WTC11 (cell line): ENCODE measurements at regions not wholly inside any gene's neighbourhood (a gene's known extent, or its start where the extent isn't known, plus 50 kb on each side); places are given as distances from the start of the nearest gene placed in this dataset.

Experiments used
- ATAC-seq: fragments of 200-7000 bp; cut with Tn5 transposase; 2 replicates; pipeline ENCODE4 v1.10.0; 2021; ENCODE audit warnings: mild to moderate bottlenecking, moderate library complexity
- CTCF ChIA-PET: fragments of 300-600 bp; sonication (Branson Sonifier 250); formaldehyde crosslinking; loops from one replicate; lab custom pipeline; 2021; ENCODE audit warnings: antibody characterized with exemption; lab: Charles Lee
- POLR2A ChIA-PET: fragments of 350-600 bp; sonication (Branson Sonifier 250); formaldehyde crosslinking; loops from one replicate; lab custom pipeline; 2021; ENCODE audit warnings: antibody characterized with exemption; lab: Charles Lee
- DNase-seq: peaks from one replicate; pipeline ENCODE4 v3.0.0; 2021; ENCODE audit warnings: low spot score
- H3K27ac Mint-ChIP-seq: 2 replicates; pipeline ENCODE4 v1.8.0; 2021; ENCODE audit warnings: mixed read lengths
- H3K27me3 Mint-ChIP-seq: 2 replicates; pipeline ENCODE4 v1.8.0; 2021; ENCODE audit warnings: low read depth, mild to moderate bottlenecking, moderate library complexity, mixed read lengths
- H3K36me3 Mint-ChIP-seq: 2 replicates; pipeline ENCODE4 v1.8.0; 2021; ENCODE audit warnings: mixed read lengths
- H3K4me1 Mint-ChIP-seq: 2 replicates; pipeline ENCODE4 v1.8.0; 2022; ENCODE audit warnings: mixed read lengths
- H3K4me3 Mint-ChIP-seq: 2 replicates; pipeline ENCODE4 v1.8.0; 2021; ENCODE audit warnings: mild to moderate bottlenecking, moderate library complexity, mixed read lengths
- H3K9me3 Mint-ChIP-seq: 2 replicates; pipeline ENCODE4 v1.8.0; 2021; ENCODE audit warnings: mixed read lengths
- ATF1 ChIP-seq: sonication (generic); formaldehyde crosslinking; IDR thresholded peaks from 2 replicates; pipeline ENCODE4 v1.8.1; 2023; ENCODE audit warnings: mild to moderate bottlenecking, moderate library complexity, missing genetic modification reagents
- ATF2 ChIP-seq: sonication (generic); formaldehyde crosslinking; IDR thresholded peaks from 2 replicates; pipeline ENCODE4 v1.8.1; 2022; ENCODE audit warnings: low read depth, missing genetic modification reagents, borderline replicate concordance
- ATF3 ChIP-seq: sonication (generic); formaldehyde crosslinking; conservative IDR thresholded peaks from 2 replicates; pipeline ENCODE4 v1.8.1; 2022; ENCODE audit warnings: mild to moderate bottlenecking, missing genetic modification reagents
- E2F4 ChIP-seq: sonication (generic); formaldehyde crosslinking; IDR thresholded peaks from 2 replicates; pipeline ENCODE4 v1.8.1; 2022; ENCODE audit warnings: low read depth, mild to moderate bottlenecking, moderate library complexity, missing genetic modification reagents, borderline replicate concordance
- ERG ChIP-seq: fragments of 250-450 bp; sonication (Bioruptor Pico); IDR thresholded peaks from 2 replicates; pipeline ENCODE4 v1.8.0; 2021; ENCODE audit warnings: mild to moderate bottlenecking
- ETV6 ChIP-seq: sonication (generic); formaldehyde crosslinking; IDR thresholded peaks from 2 replicates; pipeline ENCODE4 v1.8.1; 2022; ENCODE audit warnings: mild to moderate bottlenecking, missing genetic modification reagents
- FOXJ3 ChIP-seq: sonication (generic); formaldehyde crosslinking; IDR thresholded peaks from 2 replicates; pipeline ENCODE4 v1.9.0; 2021; ENCODE audit warnings: missing genetic modification reagents, mild to moderate bottlenecking, borderline replicate concordance
- FOXK1 ChIP-seq: sonication (generic); formaldehyde crosslinking; IDR thresholded peaks from 2 replicates; pipeline ENCODE4 v1.8.0; 2022; ENCODE audit warnings: mild to moderate bottlenecking, moderate library complexity, missing genetic modification reagents
- GABPB1 ChIP-seq: sonication (generic); formaldehyde crosslinking; IDR thresholded peaks from 2 replicates; pipeline ENCODE4 v1.8.1; 2023; ENCODE audit warnings: mild to moderate bottlenecking, missing genetic modification reagents
- GTF2I ChIP-seq: fragments of 250-450 bp; sonication (Bioruptor Pico); conservative IDR thresholded peaks from 2 replicates; pipeline ENCODE4 v1.4.0; 2021; ENCODE audit warnings: mild to moderate bottlenecking
- JAZF1 ChIP-seq: fragments of 250-450 bp; sonication (Bioruptor Pico); IDR thresholded peaks from 2 replicates; pipeline ENCODE4 v1.9.0; 2021; ENCODE audit warnings: moderate library complexity, mild to moderate bottlenecking, inconsistent platforms
- NFATC4 ChIP-seq: fragments of 250-450 bp; sonication (Bioruptor Pico); IDR thresholded peaks from 2 replicates; pipeline ENCODE4 v1.9.0; 2021; ENCODE audit warnings: mild to moderate bottlenecking
- PREB ChIP-seq: sonication (generic); formaldehyde crosslinking; IDR thresholded peaks from 2 replicates; pipeline ENCODE4 v1.8.1; 2022; ENCODE audit warnings: mild to moderate bottlenecking, missing genetic modification reagents, moderate library complexity, borderline replicate concordance
- SOX15 ChIP-seq: fragments of 250-450 bp; sonication (Bioruptor Pico); IDR thresholded peaks from 2 replicates; pipeline ENCODE4 v1.9.0; 2021; ENCODE audit warnings: mild to moderate bottlenecking
- SP1 ChIP-seq: sonication (generic); formaldehyde crosslinking; conservative IDR thresholded peaks from 2 replicates; pipeline ENCODE4 v1.8.1; 2022; ENCODE audit warnings: missing genetic modification reagents
- TCF7 ChIP-seq: sonication (generic); formaldehyde crosslinking; IDR thresholded peaks from 2 replicates; pipeline ENCODE4 v1.8.0; 2022; ENCODE audit warnings: mild to moderate bottlenecking, low read depth, missing genetic modification reagents, moderate library complexity
- TEAD4 ChIP-seq: sonication (generic); formaldehyde crosslinking; IDR thresholded peaks from 2 replicates; pipeline ENCODE4 v1.8.0; 2022; ENCODE audit warnings: mild to moderate bottlenecking, missing genetic modification reagents
- ZNF121 ChIP-seq: sonication (generic); formaldehyde crosslinking; IDR thresholded peaks from 2 replicates; pipeline ENCODE4 v1.8.0; 2023; ENCODE audit warnings: missing genetic modification reagents
- ZNF423 ChIP-seq: fragments of 250-450 bp; sonication (Bioruptor Pico); IDR thresholded peaks from 2 replicates; pipeline ENCODE4 v2.1.2; 2022; ENCODE audit warnings: mild to moderate bottlenecking, moderate library complexity
- ZNF671 ChIP-seq: fragments of 250-450 bp; sonication (Bioruptor Pico); IDR thresholded peaks from 2 replicates; pipeline ENCODE4 v1.8.0; 2021; ENCODE audit warnings: mild to moderate bottlenecking

- H3K4me3 Mint-ChIP-seq: no peak overlapping the region
- ChIA-PET CTCF (no interaction called here), POLR2A (no interaction called here)
- no peaks in the 10 kb centered on the region for H3K4me1 Mint-ChIP-seq
- no peak for ATAC-seq
- H3K27ac Mint-ChIP-seq: no peak overlapping the region
- H3K9me3 Mint-ChIP-seq: peaks cover 15% of the 10 kb centered on the region
- TF ChIP-seq ZNF121 (CRISPR knock-in tag): no peak
- TF ChIP-seq ZNF423 (CRISPR knock-in tag): no peak
- TF ChIP-seq, all 79 proteins: peak for 0
- H3K36me3 Mint-ChIP-seq: no peaks in the 10 kb centered on the region
- no peak for DNase-seq
- no peaks in the 10 kb centered on the region for H3K27me3 Mint-ChIP-seq
Measured at GRCh38 chr5:128635379-128635778, 97.3 kb upstream of the FBN2 start.

GRCh38 chr5:128636361-128636760 is 98.3 kb upstream of the FBN2 start:
- CTCF ChIA-PET: no interaction called here
- H3K9me3 Mint-ChIP-seq: peaks cover 20% of the 10 kb centered on the region

GRCh38 chr5:128637031-128637430 is 99.0 kb upstream of the FBN2 start:
- ATAC-seq: no peak
- Mint-ChIP-seq H3K27me3 (no peaks in the 10 kb centered on the region), H3K27ac (no peak overlapping the region), H3K4me1 (no peaks in the 10 kb centered on the region), H3K4me3 (no peak overlapping the region), H3K9me3 (peaks cover 23% of the 10 kb centered on the region), H3K36me3 (no peaks in the 10 kb centered on the region)
- TF ChIP-seq ZNF671 (CRISPR knock-in tag): no peak
- no peak for TF ChIP-seq NFATC4 (CRISPR knock-in tag)
- ChIA-PET CTCF (no interaction called here), POLR2A (no interaction called here)
- DNase-seq: no peak

More at GRCh38 chr5:128636361-128636760, 98.3 kb upstream of the FBN2 start:
- Mint-ChIP-seq H3K27ac (no peak overlapping the region), H3K27me3 (no peaks in the 10 kb centered on the region), H3K4me1 (no peaks in the 10 kb centered on the region), H3K36me3 (no peaks in the 10 kb centered on the region), H3K4me3 (no peak overlapping the region)
- TF ChIP-seq PREB (CRISPR knock-in tag) (no peak), ATF1 (CRISPR knock-in tag) (no peak), E2F4 (CRISPR knock-in tag) (no peak), SOX15 (CRISPR knock-in tag) (no peak), ATF3 (CRISPR knock-in tag) (no peak), JAZF1 (CRISPR knock-in tag) (no peak), ERG (CRISPR knock-in tag) (no peak), ETV6 (no peak), GTF2I (no peak), SP1 (CRISPR knock-in tag) (no peak), NFATC4 (CRISPR knock-in tag) (no peak), TCF7 (CRISPR knock-in tag) (no peak), TEAD4 (CRISPR knock-in tag) (no peak), GABPB1 (CRISPR knock-in tag) (no peak), FOXK1 (CRISPR knock-in tag) (no peak), FOXJ3 (no peak), ATF2 (CRISPR knock-in tag) (no peak)
- DNase-seq (no peak), ATAC-seq (no peak)
- POLR2A ChIA-PET: no interaction called here
